Brain pericyte (primary cell): ENCODE measurements at regions not wholly inside any gene's neighbourhood (a gene's known extent, or its start where the extent isn't known, plus 50 kb on each side); places are given as distances from the start of the nearest gene placed in this dataset.
"Not testable (repeated sequence)": the region's sequence is repeated elsewhere in the genome, so short reads cannot be mapped to it uniquely, and the experiment has no call there.

Source experiments
- DNase-seq: peaks from one replicate; pipeline ENCODE4 v3.0.0-alpha.2; 2012; ENCODE audit warnings: low read depth, low spot score

GRCh38 chr15:38733331-38733730 lies 168.7 kb upstream of the RASGRP1 start:
- no peak for DNase-seq

- DNase-seq, result no peak
These were observed 175.6 kb upstream of the RASGRP1 start for GRCh38 chr15:38740206-38740605.

DNA sequence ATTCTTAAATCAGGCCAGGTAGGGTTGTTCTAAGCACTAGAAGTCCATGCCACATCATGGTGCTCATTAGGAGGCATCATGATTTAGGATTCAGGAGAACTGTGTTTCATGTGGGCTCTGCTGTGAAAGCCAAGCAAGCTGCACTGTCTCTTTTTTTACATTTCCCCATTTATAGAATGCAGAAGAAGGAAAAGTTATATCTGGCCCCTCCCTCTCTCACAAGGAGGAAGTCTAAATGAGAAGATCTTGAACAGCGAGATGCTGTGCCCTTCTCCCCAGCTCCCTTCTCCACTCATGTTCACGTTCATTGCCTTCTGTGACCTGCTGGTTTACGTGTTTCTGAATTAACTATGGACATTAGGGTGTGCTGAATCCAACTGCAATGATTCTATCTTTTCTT lies 178.5 kb upstream of the RASGRP1 start:
- no peak for DNase-seq

DNA sequence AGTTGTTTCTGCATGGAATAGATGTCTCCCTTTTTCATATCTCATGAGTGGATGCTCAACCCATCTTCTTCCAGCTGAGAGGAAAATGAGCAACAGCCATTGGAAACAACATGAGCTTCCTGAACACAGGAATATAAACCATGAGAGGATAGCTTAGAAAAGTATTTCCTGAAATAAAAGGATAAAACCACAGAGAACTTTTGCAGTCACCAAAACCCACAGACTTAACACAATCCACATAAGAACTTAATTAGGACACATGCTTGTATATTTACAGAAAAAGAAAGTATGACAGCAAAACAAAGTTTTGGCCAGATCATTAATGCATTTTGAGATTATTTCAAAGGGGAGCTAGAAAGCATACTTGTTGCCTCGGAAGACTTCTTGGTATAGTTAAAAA lies 180.5 kb upstream of the RASGRP1 start:
- no peak for DNase-seq

GRCh38 chr15:38745626-38746025 lies 181.0 kb upstream of the RASGRP1 start:
- DNase-seq, result no peak

DNA sequence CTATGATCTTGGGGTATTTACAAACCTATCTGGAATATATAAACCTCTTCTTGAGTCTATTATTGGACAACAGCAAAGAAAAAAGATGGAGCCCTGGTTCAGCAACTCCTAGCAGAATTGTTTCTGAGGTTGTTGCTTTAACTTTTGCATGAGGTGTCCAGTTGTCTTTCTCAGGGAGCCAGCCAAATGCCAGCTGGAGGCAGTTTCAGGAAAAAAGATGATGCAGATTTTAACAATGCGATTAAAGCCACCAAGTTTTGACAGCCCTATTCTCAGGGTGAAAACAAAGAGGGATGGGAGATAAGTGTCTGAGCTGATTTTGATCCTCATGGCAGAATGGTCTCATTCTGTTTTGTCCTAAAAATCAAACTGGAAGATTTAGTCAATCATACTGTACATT lies 181.6 kb upstream of the RASGRP1 start:
- DNase-seq, result no peak

DNA sequence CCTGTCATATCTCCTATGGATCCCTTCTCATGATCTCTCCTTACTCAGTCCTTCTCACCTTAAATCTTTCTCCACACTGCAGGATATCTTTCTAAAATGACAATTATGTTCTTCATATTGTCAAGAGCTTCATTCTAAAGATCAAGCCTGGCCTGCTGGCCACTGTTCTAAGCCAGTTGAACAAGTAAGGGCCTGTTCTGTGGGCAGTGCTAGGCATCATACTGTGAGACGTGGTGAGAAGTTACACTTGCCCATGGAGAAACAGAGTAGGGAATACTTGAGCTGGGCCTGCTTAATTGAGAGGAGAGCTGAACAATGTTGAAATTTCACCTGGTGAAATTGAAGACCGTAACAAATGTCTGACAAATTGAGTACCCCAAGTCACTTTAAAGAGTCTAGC lies 184.1 kb upstream of the RASGRP1 start:
- DNase-seq, result no peak

GRCh38 chr15:38750786-38751185 lies 186.2 kb upstream of the RASGRP1 start:
- DNase-seq, result no peak

DNA sequence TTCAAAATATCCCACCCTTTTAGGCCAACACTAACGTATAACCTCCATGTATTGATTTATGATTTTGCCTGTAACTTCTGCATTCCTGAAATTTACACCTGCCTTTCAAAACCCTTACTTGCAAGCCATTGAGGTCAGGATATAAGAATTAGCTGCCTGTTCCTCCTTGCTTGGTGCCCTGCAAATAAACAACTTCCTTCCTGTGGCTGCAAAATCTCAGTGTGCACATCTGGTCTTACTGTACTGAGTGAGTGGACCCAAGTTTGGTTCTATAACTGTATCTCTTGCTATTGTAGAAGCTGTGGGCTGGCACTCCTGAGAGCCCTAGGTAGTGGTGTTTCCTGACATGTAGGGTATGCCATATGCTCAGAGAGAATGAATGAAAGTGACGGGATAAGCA lies 191.1 kb upstream of the RASGRP1 start:
- no peak for DNase-seq

DNA sequence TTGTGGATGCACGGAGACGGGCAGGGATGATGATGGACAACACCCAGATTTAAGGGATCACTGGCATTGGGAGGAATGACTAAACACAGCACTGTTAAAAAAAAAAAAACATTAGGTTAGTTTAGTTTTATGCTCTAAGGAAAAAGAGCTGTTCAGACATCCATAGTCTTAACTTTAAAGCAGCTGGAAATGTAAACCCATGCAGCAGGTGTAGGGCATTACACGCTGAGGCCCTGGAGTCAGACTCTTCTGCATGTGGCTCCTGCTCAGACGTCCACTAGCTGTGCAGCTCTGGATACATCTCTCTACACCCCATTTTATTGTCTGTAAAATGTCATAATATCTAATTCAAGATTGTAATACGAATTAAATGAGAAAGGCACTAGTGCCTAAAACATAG lies 191.8 kb upstream of the RASGRP1 start:
- DNase-seq, result no peak

- peak; percentile 64 for DNase-seq
These were observed 193.4 kb upstream of the RASGRP1 start for GRCh38 chr15:38758043-38758442.

- no peak for DNase-seq
These were observed 197.1 kb upstream of the RASGRP1 start for GRCh38 chr15:38761681-38762080.

DNA sequence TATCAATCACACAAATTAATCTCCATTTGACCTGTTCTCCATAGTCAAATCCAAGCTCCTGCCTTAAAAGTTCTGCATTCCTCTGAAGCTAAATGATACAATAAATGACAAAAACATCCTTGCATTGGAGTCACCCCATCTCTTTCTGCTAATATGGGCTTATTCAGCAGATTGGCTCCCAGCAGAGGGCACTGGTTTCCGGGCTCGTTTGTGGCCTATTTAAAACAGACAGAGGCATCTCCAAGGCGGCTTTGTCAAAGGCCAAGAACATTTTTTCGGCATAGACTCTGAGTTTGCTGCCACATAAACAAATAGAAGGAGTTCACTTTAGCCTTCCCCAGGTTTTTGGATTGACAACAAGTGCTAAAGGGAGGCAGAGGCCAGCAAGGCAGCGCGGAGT lies 204.4 kb upstream of the RASGRP1 start:
- DNase-seq, result no peak

DNA sequence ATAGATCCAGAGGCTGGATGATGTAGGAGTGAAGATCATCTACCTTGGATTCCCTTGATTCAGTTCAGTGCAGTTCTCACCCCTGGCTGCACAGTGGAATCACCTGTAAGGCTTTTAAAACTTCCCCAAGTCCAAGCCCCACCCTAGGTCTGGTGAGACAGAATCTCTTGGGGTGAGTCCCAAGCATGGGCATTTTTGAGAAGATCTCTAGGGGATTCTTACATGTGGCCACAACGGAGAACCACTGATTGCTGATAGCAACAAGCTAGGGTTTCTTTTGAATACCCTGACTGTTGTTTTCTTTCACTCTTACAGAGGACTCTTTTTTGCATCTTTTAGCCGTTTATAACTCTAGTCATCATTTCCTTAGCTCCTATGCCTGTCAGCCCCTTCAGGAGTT lies 204.9 kb upstream of the RASGRP1 start:
- no peak for DNase-seq

GRCh38 chr15:38774076-38774475 lies 209.5 kb upstream of the RASGRP1 start:
- DNase-seq, result not testable (repeated sequence)

DNA sequence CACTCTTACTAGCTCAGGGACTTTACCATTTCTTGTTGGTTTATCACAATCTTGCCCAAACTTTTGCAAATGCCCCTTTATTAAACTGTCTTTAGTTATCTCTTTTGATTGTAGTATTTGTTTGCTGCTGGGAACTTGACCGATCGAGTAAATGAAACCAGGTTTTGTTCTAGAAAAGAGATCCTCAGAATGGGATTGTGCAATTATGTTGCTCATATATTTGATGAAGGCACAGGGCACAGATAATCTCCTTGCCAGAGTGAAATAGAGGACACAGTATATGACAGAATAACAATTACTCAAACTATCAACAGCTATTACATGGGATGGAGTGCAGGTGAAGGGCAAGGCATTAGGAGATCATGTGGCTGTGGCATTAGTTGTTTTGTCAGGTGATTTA lies 216.6 kb upstream of the RASGRP1 start:
- no peak for DNase-seq

- DNase-seq, result no peak
These were observed 217.5 kb upstream of the RASGRP1 start for GRCh38 chr15:38782156-38782555.

GRCh38 chr15:38788918-38789317 lies 224.3 kb upstream of the RASGRP1 start:
- no peak for DNase-seq

DNA sequence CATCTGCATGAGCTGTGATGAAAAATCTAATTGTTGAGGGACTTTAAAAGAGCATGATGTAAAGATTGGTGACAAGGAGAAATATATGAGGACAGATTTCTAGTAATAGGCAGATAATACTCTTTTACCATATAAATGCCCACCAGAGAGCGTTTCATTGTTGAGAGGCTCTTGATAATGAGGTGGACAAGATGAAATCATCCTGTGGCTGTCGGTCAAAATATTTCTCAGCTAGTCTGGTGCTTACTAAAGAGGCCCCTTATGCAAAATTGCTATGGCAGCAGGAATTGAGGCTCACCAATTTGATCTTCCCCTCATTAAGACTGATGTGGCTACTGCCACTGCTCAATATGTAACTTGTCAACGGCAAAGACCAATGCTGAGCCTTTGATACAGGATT lies 225.0 kb upstream of the RASGRP1 start:
- no peak for DNase-seq

- DNase-seq, result no peak
These were observed 228.7 kb upstream of the RASGRP1 start for GRCh38 chr15:38793206-38793810.

DNA sequence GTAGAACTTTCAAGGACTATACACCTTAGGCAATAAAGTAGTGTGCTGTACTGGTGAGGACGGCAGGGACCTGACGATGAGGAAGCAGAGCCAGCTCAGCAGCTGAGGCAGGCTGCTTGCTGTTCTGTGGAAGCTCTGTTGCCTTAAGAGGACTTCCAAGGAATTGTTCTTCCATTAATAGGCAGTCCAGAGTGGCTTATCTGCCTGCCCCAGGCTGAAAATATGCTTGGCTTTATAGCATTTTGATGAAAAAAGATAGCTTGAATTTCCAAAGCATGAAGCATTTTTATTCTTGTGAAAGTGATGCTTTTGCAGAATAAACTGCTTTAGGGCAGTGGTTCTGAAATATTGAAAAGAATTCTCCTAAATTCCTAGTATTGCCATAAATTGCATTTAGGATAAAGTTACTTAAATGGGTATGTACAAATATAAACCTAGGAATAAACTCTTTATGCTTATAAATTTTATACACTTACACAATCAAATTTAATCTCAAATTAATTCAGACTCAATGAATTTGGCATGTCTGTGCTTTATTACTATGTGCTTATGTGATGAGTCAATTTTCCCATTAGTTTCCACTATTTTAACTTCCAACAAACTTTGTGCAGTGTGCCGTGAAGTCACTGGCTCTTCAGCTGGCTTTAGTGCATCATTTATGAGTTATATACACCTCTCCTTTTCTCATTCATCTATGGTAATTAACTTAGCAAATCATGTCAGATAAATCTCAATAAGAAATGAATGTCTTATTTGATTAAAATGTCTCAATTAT lies 231.0 kb upstream of the RASGRP1 start:
- no peak for DNase-seq

- DNase-seq, result no peak
These were observed 232.0 kb upstream of the RASGRP1 start for GRCh38 chr15:38796589-38796988.

DNA sequence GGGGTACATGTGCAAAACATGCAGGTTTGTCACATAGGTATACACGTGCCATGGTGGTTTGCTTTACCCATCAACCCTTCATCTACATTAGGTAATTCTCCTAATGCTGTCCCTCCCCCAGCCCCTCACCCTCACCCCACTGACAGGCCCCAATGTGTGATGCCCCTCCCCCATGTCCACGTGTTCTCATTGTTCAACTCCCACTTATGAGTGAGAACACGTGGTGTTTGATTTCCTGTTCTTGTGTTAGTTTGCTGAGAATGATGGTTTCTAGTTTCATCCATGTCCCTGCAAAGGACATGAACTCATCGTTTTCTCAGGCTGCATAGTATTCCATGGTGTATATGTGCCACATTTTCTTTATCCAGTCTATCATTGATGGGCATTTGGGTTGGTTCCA lies 232.9 kb upstream of the RASGRP1 start:
- DNase-seq, result not testable (repeated sequence)

- DNase-seq, result not testable (repeated sequence)
These were observed 234.6 kb upstream of the RASGRP1 start for GRCh38 chr15:38799202-38799601.
